Naive B cell (primary cell): ENCODE measurements at regions not wholly inside any gene's neighbourhood (a gene's known extent, or its start where the extent isn't known, plus 50 kb on each side); places are given as distances from the start of the nearest gene placed in this dataset.
"Not testable (repeated sequence)": the region's sequence is repeated elsewhere in the genome, so short reads cannot be mapped to it uniquely, and the experiment has no call there.

ENCODE experiments used
- ATAC-seq, 2 donors: fragments of 150-1000 bp; cut with Tn5 transposase; 2 replicates each; pipeline ENCODE4 v1.10.0; 2021; ENCODE audit warnings: low read depth in 2 of 2, mild to moderate bottlenecking in 2 of 2, moderate library complexity in 2 of 2
- DNase-seq: peaks from one replicate; pipeline ENCODE4 v3.0.0; 2022
- H3K27ac Mint-ChIP-seq, 6 donors: one replicate each; pipeline ENCODE4 v1.8.0; 2020 to 2022; ENCODE audit warnings: mild to moderate bottlenecking in 6 of 6, mixed read lengths in 6 of 6, moderate library complexity in 5 of 6, inconsistent platforms in 2 of 6
- H3K27me3 Mint-ChIP-seq, 3 donors: one replicate each; pipeline ENCODE4 v1.8.0; 2021 to 2022; ENCODE audit warnings: mixed read lengths in 3 of 3, mild to moderate bottlenecking in 1 of 3
- H3K36me3 Mint-ChIP-seq, 2 donors: one replicate each; pipeline ENCODE4 v1.8.0; 2020 to 2022; ENCODE audit warnings: mixed read lengths in 2 of 2, inconsistent platforms in 1 of 2, mild to moderate bottlenecking in 1 of 2
- H3K4me1 Mint-ChIP-seq, 3 donors: one replicate each; pipeline ENCODE4 v1.8.0; 2020 to 2022; ENCODE audit warnings: mixed read lengths in 3 of 3, inconsistent platforms in 1 of 3, mild to moderate bottlenecking in 1 of 3, moderate library complexity in 1 of 3
- H3K4me3 Mint-ChIP-seq, 8 donors: one replicate each; pipeline ENCODE4 v1.8.0; 2020 to 2022; ENCODE audit warnings: mild to moderate bottlenecking in 8 of 8, mixed read lengths in 8 of 8, moderate library complexity in 8 of 8, inconsistent platforms in 2 of 8
- H3K9me3 Mint-ChIP-seq, 7 donors: one replicate each; pipeline ENCODE4 v1.8.0; 2020 to 2022; ENCODE audit warnings: mixed read lengths in 7 of 7, mild to moderate bottlenecking in 5 of 7, inconsistent platforms in 2 of 7, moderate library complexity in 1 of 7

- Mint-ChIP-seq H3K9me3 (peaks cover 0 to 75% (median 60%) of the 10 kb centered on the region in 7 donors), H3K4me3 (no peak overlapping the region), H3K36me3 (no peaks in the 10 kb centered on the region), H3K4me1 (no peaks in the 10 kb centered on the region), H3K27me3 (no peaks in the 10 kb centered on the region), H3K27ac (no peak overlapping the region)
- ATAC-seq (no peak), DNase-seq (no peak)
These were observed 221.1 kb downstream of the OR4A5 start for GRCh38 chr11:54927704-54928103.

GRCh38 chr11:54930930-54931329, 224.3 kb downstream of the OR4A5 start:
- Mint-ChIP-seq H3K27me3 (no peaks in the 10 kb centered on the region), H3K27ac (no peak overlapping the region), H3K9me3 (peaks cover 8 to 79% (median 60%) of the 10 kb centered on the region in 7 donors), H3K4me1 (no peaks in the 10 kb centered on the region), H3K36me3 (no peaks in the 10 kb centered on the region), H3K4me3 (no peak overlapping the region)
- no peak for DNase-seq
- no peak for ATAC-seq

- no peak overlapping the region for H3K4me3 Mint-ChIP-seq
- no peaks in the 10 kb centered on the region for H3K4me1 Mint-ChIP-seq
- DNase-seq (no peak), ATAC-seq (no peak)
- H3K27ac Mint-ChIP-seq, result no peak overlapping the region
- peaks cover 0 to 51% (median 24%) of the 10 kb centered on the region in 7 donors for H3K9me3 Mint-ChIP-seq
- H3K27me3 Mint-ChIP-seq, result no peaks in the 10 kb centered on the region
- no peaks in the 10 kb centered on the region for H3K36me3 Mint-ChIP-seq
These were observed 237.6 kb downstream of the OR4A5 start for GRCh38 chr11:54944211-54944610.

GRCh38 chr11:54946424-54946823, 239.8 kb downstream of the OR4A5 start:
- no peak overlapping the region for H3K27ac Mint-ChIP-seq
- no peaks in the 10 kb centered on the region for H3K4me1 Mint-ChIP-seq
- peaks cover 0 to 6% of the 10 kb centered on the region in 2 donors for H3K36me3 Mint-ChIP-seq
- ATAC-seq (no peak), DNase-seq (no peak)
- H3K27me3 Mint-ChIP-seq, result no peaks in the 10 kb centered on the region
- H3K4me3 Mint-ChIP-seq, result no peak overlapping the region
- H3K9me3 Mint-ChIP-seq, result peaks cover 4 to 39% (median 19%) of the 10 kb centered on the region in 7 donors

GRCh38 chr11:54947175-54947574, 240.5 kb downstream of the OR4A5 start:
- H3K9me3 Mint-ChIP-seq, result peaks cover 4 to 32% (median 16%) of the 10 kb centered on the region in 7 donors
- H3K36me3 Mint-ChIP-seq, ATAC-seq, H3K27ac Mint-ChIP-seq, H3K4me3 Mint-ChIP-seq, H3K4me1 Mint-ChIP-seq, H3K27me3 Mint-ChIP-seq, DNase-seq: not testable (repeated sequence)

GRCh38 chr11:54979375-54979774, 272.7 kb downstream of the OR4A5 start:
- H3K36me3 Mint-ChIP-seq, result no peaks in the 10 kb centered on the region
- DNase-seq (no peak), ATAC-seq (no peak)
- H3K27me3 Mint-ChIP-seq, result no peaks in the 10 kb centered on the region
- no peaks in the 10 kb centered on the region for H3K4me1 Mint-ChIP-seq
- H3K27ac Mint-ChIP-seq, result no peak overlapping the region
- peaks cover 0 to 91% (median 31%) of the 10 kb centered on the region in 7 donors for H3K9me3 Mint-ChIP-seq
- H3K4me3 Mint-ChIP-seq, result no peak overlapping the region

- DNase-seq (no peak), ATAC-seq (no peak)
- Mint-ChIP-seq H3K36me3 (no peaks in the 10 kb centered on the region), H3K27me3 (no peaks in the 10 kb centered on the region), H3K4me3 (no peak overlapping the region), H3K27ac (no peak overlapping the region), H3K4me1 (no peaks in the 10 kb centered on the region), H3K9me3 (peaks cover 0 to 89% (median 38%) of the 10 kb centered on the region in 7 donors)
These were observed 276.2 kb upstream of the TRIM48 start for GRCh38 chr11:54985731-54986130.

- ATAC-seq, H3K36me3 Mint-ChIP-seq, H3K4me3 Mint-ChIP-seq, DNase-seq, H3K27ac Mint-ChIP-seq, H3K4me1 Mint-ChIP-seq, H3K27me3 Mint-ChIP-seq: not testable (repeated sequence)
- peaks cover 0 to 71% (median 40%) of the 10 kb centered on the region in 7 donors for H3K9me3 Mint-ChIP-seq
These were observed 233.1 kb upstream of the TRIM48 start for GRCh38 chr11:55028837-55029236.

GRCh38 chr11:55054723-55055122, 207.2 kb upstream of the TRIM48 start:
- H3K36me3 Mint-ChIP-seq, result no peaks in the 10 kb centered on the region
- H3K27me3 Mint-ChIP-seq, result no peaks in the 10 kb centered on the region
- no peaks in the 10 kb centered on the region for H3K4me1 Mint-ChIP-seq
- DNase-seq (no peak), ATAC-seq (no peak)
- H3K9me3 Mint-ChIP-seq, result peaks cover 0 to 57% (median 26%) of the 10 kb centered on the region in 7 donors
- H3K27ac Mint-ChIP-seq, result no peak overlapping the region
- H3K4me3 Mint-ChIP-seq, result no peak overlapping the region

- not testable (repeated sequence) for ATAC-seq, DNase-seq
- H3K9me3 Mint-ChIP-seq, result peaks cover 11 to 62% (median 38%) of the 10 kb centered on the region in 7 donors
These were observed 177.4 kb upstream of the TRIM48 start for GRCh38 chr11:55084588-55084987.

GRCh38 chr11:55106391-55106790, 155.6 kb upstream of the TRIM48 start:
- Mint-ChIP-seq H3K36me3 (no peaks in the 10 kb centered on the region), H3K27me3 (no peaks in the 10 kb centered on the region), H3K4me3 (no peak overlapping the region), H3K4me1 (no peaks in the 10 kb centered on the region), H3K27ac (no peak overlapping the region), H3K9me3 (peaks cover 6 to 58% (median 29%) of the 10 kb centered on the region in 7 donors)
- no peak for ATAC-seq
- DNase-seq, result no peak

More at GRCh38 chr11:55084588-55084987, 177.4 kb upstream of the TRIM48 start:
- not testable (repeated sequence) for H3K4me1 Mint-ChIP-seq, H3K36me3 Mint-ChIP-seq, H3K27me3 Mint-ChIP-seq, H3K27ac Mint-ChIP-seq, H3K4me3 Mint-ChIP-seq
